Smooth muscle cell (in vitro differentiated cells): ENCODE measurements at regions not wholly inside any gene's neighbourhood (a gene's known extent, or its start where the extent isn't known, plus 50 kb on each side); places are given as distances from the start of the nearest gene placed in this dataset.

ENCODE experiments used
- DNase-seq: peaks from one replicate; lab custom pipeline; 2025; ENCODE audit not compliant: unreplicated experiment; lab: John Stamatoyannopoulos, UW
- H2AFZ ChIP-seq: fragments of 200-600 bp; sonication (generic); 2 replicates; pipeline ENCODE4 v1.6.0; 2016; ENCODE audit warnings: antibody characterized with exemption, low read depth, mild to moderate bottlenecking
- H3F3A ChIP-seq: fragments of 200-600 bp; sonication (generic); 2 replicates; pipeline ENCODE4 v1.6.0; 2017; ENCODE audit warnings: antibody characterized with exemption, low read depth
- H3K27ac ChIP-seq: fragments of 200-600 bp; sonication (generic); 2 replicates; pipeline ENCODE4 v1.5.1; 2016; ENCODE audit warnings: low read depth, mild to moderate bottlenecking
- H3K27me3 ChIP-seq: fragments of 200-600 bp; sonication (generic); 2 replicates; pipeline ENCODE4 v1.6.1; 2016; ENCODE audit warnings: low read depth, mild to moderate bottlenecking
- H3K36me3 ChIP-seq: fragments of 200-600 bp; sonication (generic); 2 replicates; pipeline ENCODE4 v1.5.1; 2016; ENCODE audit warnings: low read depth
- H3K4me1 ChIP-seq: fragments of 200-600 bp; sonication (generic); 2 replicates; pipeline ENCODE4 v1.5.1; 2016; ENCODE audit warnings: low read depth
- H3K4me2 ChIP-seq: fragments of 200-600 bp; sonication (generic); 2 replicates; pipeline ENCODE4 v1.6.0; 2016; ENCODE audit warnings: mild to moderate bottlenecking
- H3K4me3 ChIP-seq: fragments of 200-600 bp; sonication (generic); 2 replicates; pipeline ENCODE4 v1.5.1; 2016; ENCODE audit warnings: mild to moderate bottlenecking
- H3K79me2 ChIP-seq: fragments of 200-600 bp; sonication (generic); 2 replicates; pipeline ENCODE4 v1.6.0; 2016; ENCODE audit warnings: low read depth, mild to moderate bottlenecking
- H3K9ac ChIP-seq: fragments of 200-600 bp; sonication (generic); 2 replicates; pipeline ENCODE4 v1.6.0; 2016; ENCODE audit warnings: low read depth
- H3K9me3 ChIP-seq: fragments of 200-600 bp; sonication (generic); replicated peaks from 2 replicates; pipeline ENCODE4 v1.5.1; 2016; ENCODE audit warnings: low read depth
- H4K20me1 ChIP-seq: fragments of 200-600 bp; sonication (generic); 2 replicates; pipeline ENCODE4 v1.6.0; 2016; ENCODE audit warnings: low read depth
- CTCF ChIP-seq: fragments of 200-600 bp; sonication (generic); IDR thresholded peaks from 2 replicates; pipeline ENCODE4 v1.5.1; 2017; ENCODE audit warnings: borderline replicate concordance, mild to moderate bottlenecking, antibody characterized with exemption; ENCODE audit not compliant: insufficient read depth, poor library complexity, severe bottlenecking
- WGBS: methylation state at CpG from one replicate; pipeline ENCODE4 v1.1.7; 2016; ENCODE audit warnings: low lambda C conversion rate; 5-methylcytosine and 5-hydroxymethylcytosine counted together

DNA sequence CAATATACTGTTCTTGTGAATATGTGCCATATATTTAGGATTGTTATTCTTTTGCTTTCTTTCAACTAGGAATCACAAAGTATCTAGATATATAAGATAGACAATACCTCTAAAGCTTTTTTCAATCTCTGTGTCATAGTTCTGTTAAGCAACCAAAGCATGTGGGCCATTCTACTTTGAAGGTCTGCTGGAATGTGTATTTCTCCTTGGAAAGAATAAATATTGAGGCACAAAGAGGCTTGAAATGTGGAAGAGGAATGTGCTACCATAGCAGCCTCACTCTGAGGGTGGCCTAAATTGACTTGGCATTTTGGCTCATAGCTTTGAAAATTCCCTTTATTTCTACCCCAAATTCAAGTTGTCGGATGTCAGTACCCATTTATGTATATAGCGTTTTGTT is 488.5 kb upstream of the MAN1A1 start:
- H3F3A ChIP-seq = no peaks in the 10 kb centered on the region
- H3K27me3 ChIP-seq = no peaks in the 10 kb centered on the region
- no peaks in the 10 kb centered on the region for H3K36me3 ChIP-seq
- no peak overlapping the region for H3K4me3 ChIP-seq
- H3K79me2 ChIP-seq = no peaks in the 10 kb centered on the region
- no peak overlapping the region for H2AFZ ChIP-seq
- no peak for TF ChIP-seq CTCF
- WGBS = 98% methylated on average over 2 of the region's 2 CpGs
- no peak overlapping the region for H3K9ac ChIP-seq
- no peak overlapping the region for H3K4me2 ChIP-seq
- no peaks in the 10 kb centered on the region for H3K4me1 ChIP-seq
- H3K27ac ChIP-seq = no peak overlapping the region
- no peaks in the 10 kb centered on the region for H3K9me3 ChIP-seq
- H4K20me1 ChIP-seq = no peaks in the 10 kb centered on the region
- no peak for DNase-seq

GRCh38 chr6:119834418-119834817 is 484.9 kb upstream of the MAN1A1 start:
- Histone ChIP-seq H3K9me3 (no peaks in the 10 kb centered on the region), H4K20me1 (no peaks in the 10 kb centered on the region), H3F3A (no peaks in the 10 kb centered on the region), H3K27ac (no peak overlapping the region), H3K4me3 (no peak overlapping the region), H2AFZ (no peak overlapping the region), H3K4me1 (no peaks in the 10 kb centered on the region), H3K36me3 (no peaks in the 10 kb centered on the region), H3K9ac (no peak overlapping the region), H3K4me2 (no peak overlapping the region), H3K79me2 (no peaks in the 10 kb centered on the region), H3K27me3 (no peaks in the 10 kb centered on the region)
- no peak for DNase-seq
- no peak for TF ChIP-seq CTCF

DNA sequence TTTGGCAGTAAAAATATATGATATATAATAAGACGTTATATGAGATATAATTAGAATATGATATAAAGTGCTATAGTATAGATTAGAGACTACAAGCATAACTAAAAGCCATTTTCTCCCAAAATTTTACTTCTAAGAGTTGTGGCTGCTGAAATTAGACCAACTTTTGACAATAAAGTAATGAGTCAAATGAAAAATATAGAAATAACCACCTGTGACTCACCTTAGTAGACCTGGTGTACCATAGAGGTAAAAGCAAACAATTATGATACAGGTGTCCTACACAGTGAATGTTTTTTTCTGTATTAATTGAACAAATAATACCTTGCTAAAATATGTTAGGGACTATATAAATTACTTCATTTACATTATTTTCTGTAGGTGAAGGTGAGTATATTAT is 482.9 kb upstream of the MAN1A1 start:
- Histone ChIP-seq H3K9me3 (no peaks in the 10 kb centered on the region), H3F3A (no peaks in the 10 kb centered on the region), H3K4me2 (no peak overlapping the region), H4K20me1 (no peaks in the 10 kb centered on the region), H3K79me2 (no peaks in the 10 kb centered on the region), H3K4me3 (no peak overlapping the region), H3K4me1 (no peaks in the 10 kb centered on the region), H3K36me3 (no peaks in the 10 kb centered on the region), H2AFZ (no peak overlapping the region), H3K9ac (no peak overlapping the region), H3K27me3 (no peaks in the 10 kb centered on the region), H3K27ac (no peak overlapping the region)
- no peak for TF ChIP-seq CTCF
- 85% methylated on average over 1 of the region's 1 CpG for WGBS
- DNase-seq = no peak

- Histone ChIP-seq H3K36me3 (no peaks in the 10 kb centered on the region), H3K9me3 (no peaks in the 10 kb centered on the region), H3K4me1 (no peaks in the 10 kb centered on the region), H3K9ac (peak overlapping the region; percentile 35), H3K4me3 (no peak overlapping the region), H2AFZ (no peak overlapping the region), H3K79me2 (no peaks in the 10 kb centered on the region), H3K4me2 (no peak overlapping the region), H4K20me1 (no peaks in the 10 kb centered on the region), H3K27me3 (no peaks in the 10 kb centered on the region), H3K27ac (peak overlapping the region; percentile 54), H3F3A (no peaks in the 10 kb centered on the region)
- WGBS = 92% methylated on average over 5 of the region's 5 CpGs
- no peak for DNase-seq
- TF ChIP-seq CTCF = no peak
These were observed 481.1 kb upstream of the MAN1A1 start for GRCh38 chr6:119830494-119831295.
